ENCODE measurements at regions not wholly inside any gene's neighbourhood (a gene's known extent, or its start where the extent isn't known, plus 50 kb on each side); places are given as distances from the start of the nearest gene placed in this dataset.
"Not testable (repeated sequence)": the region's sequence is repeated elsewhere in the genome, so short reads cannot be mapped to it uniquely, and the experiment has no call there.

- no peak for DNase-seq (ENCODE audit: low read depth)
Observed at GRCh38 chr6:104506429-104506828, 353.3 kb downstream of the HACE1 start.

GRCh38 chr6:104505838-104506237 is 353.9 kb downstream of the HACE1 start:
- no peak for DNase-seq (ENCODE audit: low read depth)

- DNase-seq (ENCODE audit: low read depth), result no peak
Observed at GRCh38 chr6:104500265-104500664, 359.5 kb downstream of the HACE1 start.

DNA sequence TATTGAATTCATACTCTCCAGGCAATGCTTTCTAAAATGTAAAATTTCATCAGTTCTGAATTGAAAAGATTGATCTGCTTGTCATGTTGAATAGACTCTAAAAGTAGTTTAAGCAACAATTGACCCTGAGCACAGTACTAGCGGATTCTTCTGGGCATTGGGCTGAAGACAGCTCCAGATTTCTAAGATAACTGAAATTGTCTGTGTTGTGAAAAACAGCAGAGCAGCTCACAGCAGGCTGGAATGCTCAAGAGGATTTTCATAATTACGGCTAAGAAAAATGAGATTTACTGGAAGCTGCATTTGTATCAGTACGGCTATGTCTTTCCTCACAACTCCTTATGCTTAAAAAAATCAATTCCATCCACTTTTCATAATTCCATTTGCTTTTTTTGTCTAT is 373.7 kb downstream of the HACE1 start:
- no peak for DNase-seq (ENCODE audit: low read depth)

- no peak for DNase-seq (ENCODE audit: low read depth)
Observed at GRCh38 chr6:104484626-104485025, 375.1 kb downstream of the HACE1 start.

DNA sequence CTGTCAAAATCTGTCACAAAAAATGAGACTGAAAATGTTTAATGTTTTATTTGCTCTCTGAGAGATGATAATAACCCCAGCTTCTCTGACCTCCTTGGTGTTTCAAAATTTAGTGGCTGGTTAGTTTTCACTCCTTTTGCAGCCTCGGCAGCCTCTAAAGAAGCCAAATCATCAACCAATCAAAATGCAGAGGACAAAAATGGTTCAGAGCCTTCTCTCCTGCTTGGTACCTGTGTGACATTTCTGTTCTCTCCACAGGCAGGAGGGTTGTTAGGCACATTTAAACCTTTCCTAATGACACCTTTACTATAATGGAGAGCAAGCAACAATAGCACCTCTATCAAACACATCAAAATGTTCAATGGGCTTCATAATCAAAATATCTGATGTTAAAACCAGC is 375.5 kb downstream of the HACE1 start:
- no peak for DNase-seq (ENCODE audit: low read depth)

GRCh38 chr6:104483225-104483834 is 376.4 kb downstream of the HACE1 start:
- DNase-seq (ENCODE audit: low read depth), result no peak

- no peak for DNase-seq (ENCODE audit: low read depth)
Observed at GRCh38 chr6:104477569-104477968, 382.1 kb downstream of the HACE1 start.

DNA sequence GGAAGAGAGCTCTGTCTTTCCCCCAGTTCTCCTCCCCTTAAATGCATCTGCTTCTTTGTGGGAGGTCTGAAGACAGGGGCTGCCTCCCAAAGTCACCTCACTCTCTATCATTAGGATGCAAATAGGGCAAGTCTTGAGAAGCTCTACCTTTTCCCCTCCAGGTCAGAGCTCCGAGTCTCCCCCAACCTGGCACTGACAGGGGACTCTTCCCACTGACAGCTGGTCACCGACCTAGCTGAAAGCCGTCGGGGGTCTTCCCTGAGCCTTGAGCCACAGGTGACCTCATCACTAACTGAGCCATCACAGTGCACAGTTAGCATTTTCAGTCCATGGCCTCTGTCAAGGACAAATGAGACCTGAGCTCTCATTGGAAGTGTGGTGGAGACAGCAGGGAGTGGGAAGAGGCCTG is 386.7 kb downstream of the HACE1 start:
- no peak for DNase-seq (ENCODE audit: low read depth)

GRCh38 chr6:104472021-104472901 is 387.5 kb downstream of the HACE1 start:
- no peak for DNase-seq (ENCODE audit: low read depth)

- no peak for DNase-seq (ENCODE audit: low read depth)
Observed at GRCh38 chr6:104466306-104466705, 393.4 kb downstream of the HACE1 start.

DNA sequence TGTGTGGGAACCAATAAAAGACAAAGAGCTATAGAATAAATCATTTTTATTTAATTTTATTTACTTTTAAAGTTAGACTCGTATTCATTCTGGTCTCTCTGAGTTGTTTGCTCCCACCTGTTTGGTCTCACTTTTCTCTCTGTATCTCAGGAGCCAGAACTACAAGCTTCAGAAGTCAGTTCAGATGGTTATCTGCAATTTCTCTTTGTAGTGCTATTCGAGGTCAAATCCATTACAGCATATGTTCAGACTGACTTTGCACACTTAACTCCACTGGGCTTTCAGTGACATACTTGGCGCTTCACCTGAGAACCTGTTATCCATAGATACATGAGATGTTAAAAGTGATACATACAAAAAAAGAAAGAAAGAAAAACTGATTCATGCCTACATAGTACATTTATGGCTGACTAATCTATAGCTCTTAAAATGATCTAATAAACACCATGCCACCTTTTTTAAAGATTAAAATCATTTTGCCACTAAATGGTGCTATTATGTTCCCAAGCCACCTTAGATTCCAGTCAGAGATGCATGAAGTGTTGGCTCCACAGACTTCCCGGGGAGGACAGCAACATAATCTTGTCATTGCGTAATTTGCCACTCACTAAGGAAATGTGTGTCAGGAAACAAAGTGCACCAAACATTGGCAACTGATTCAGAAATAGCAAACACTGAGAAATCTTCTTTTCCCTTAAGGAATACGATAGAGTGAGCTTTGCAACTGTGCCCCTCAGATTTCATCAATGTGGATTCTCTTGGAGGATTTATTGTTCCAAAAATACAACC is 396.7 kb downstream of the HACE1 start:
- no peak for DNase-seq (ENCODE audit: low read depth)

DNA sequence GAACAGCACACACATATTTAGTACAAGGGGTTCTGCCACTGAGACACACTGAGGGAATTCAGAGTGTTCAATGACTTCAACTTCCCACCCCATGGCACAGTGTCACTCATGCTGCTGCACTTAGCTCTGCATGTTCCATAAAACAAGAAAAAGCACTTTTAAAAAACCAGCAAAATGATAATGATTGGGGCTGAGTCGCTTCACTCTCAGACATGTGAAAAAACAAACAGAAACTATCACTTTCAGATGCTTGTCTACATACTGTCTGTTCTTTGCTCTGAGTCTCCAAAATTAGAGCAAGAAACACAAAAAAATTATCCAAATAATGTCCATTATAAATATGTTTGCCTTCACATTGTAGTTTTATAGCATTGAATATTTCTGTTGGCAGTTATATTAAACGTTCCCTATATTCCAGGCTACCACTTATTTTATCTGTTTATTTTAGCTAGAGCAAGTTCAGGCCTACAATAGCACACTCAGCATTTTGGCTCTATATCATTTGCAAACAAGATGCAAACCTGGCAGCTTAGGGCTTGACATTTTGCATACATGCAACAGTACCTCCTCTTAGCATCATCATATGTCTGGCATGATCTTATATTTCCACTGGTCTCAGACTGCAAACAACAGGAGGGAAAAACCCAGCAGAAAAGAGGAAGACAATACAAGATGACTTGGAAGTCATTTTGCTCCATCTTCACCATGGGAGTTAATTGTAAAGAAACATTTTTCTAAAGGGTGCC is 398.8 kb downstream of the HACE1 start:
- no peak for DNase-seq (ENCODE audit: low read depth)

- no peak for DNase-seq (ENCODE audit: low read depth)
Observed at GRCh38 chr6:104459543-104459942, 400.2 kb downstream of the HACE1 start.

DNA sequence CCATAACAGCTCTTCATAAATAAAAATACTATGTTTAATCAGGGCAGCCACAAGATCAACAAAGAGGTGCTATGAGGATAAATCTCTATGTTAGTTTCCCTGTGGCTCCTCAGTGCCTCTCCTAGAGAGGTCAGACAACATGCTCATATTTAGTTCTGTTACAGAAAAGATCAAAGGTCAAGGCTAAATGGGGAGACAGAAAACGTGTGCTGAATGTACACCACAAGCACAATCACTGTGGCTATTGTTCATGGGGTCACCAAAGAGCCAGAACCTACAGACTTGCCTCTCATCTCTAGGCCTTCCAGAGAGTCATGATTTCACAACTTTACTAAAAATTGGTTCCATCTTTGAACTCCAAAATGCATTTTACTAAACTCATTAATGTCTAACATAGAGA is 409.8 kb downstream of the HACE1 start:
- DNase-seq (ENCODE audit: low read depth), result no peak

GRCh38 chr6:104446101-104447080 is 413.3 kb downstream of the HACE1 start:
- DNase-seq (ENCODE audit: low read depth), result not testable (repeated sequence)

- DNase-seq (ENCODE audit: low read depth), result no peak
Observed at GRCh38 chr6:104434519-104434918, 425.2 kb downstream of the HACE1 start.

DNA sequence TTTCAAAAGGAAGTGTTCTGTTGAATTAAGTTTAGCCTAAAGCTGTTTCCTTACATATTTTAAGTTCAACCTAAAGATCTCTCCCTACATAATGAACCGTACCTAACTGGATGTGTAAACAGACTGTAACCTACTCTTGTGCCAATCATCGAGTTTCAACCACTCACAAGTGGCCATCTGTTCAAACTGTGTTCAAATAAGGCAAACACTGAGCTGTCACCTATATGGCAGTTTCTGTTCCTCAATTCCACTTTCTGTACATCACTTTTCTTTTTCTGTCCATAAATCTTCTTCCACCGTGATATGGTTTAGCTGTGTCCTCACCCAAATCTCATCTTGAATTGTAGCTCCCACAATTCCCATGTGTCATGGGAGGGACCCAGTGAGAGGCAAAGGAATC is 428.6 kb downstream of the HACE1 start:
- DNase-seq (ENCODE audit: low read depth), result no peak

DNA sequence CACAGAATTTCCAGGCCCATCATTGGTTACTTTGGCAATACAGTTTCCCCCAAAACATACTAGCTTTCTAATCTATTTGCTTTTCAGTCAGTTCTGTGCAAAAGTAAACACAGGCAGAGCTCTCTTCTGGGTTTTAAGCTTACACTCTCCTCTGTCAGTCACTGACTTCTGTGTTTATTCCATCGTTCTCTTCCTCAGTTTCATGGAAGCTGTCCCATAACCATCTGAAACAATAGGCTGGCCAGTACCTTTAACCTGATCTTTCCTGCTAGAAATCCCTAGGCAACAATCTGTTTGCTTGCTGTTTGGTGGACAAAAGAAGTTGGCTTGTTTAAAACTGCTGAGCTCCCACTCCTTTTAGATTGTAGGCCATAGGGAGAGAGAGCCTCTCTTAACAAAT is 431.5 kb downstream of the HACE1 start:
- DNase-seq (ENCODE audit: low read depth), result no peak

DNA sequence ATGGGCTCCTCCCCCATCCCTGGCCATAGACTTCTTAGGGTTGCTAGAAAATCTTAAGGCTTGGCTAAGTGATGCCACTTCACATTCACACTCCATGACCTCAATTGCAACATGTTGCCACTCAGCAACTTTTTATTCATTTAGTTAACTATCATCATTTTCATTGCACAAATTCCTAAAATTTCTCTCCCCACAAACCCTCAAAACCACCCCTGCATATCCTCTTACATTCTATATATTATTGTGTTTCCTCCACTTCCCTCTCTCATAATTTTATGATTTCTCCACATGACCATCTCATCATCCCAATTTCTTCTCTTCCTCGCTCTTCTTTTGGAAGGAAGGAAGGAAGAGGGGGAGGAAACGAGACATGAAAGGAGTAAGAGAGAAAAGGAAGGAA is 436.0 kb downstream of the HACE1 start:
- no peak for DNase-seq (ENCODE audit: low read depth)

- no peak for DNase-seq (ENCODE audit: low read depth)
Observed at GRCh38 chr6:104421650-104422049, 438.1 kb downstream of the HACE1 start.

Data from HS-27A (cell line).